GM19438 (cell line): ENCODE measurements at regions not wholly inside any gene's neighbourhood (a gene's known extent, or its start where the extent isn't known, plus 50 kb on each side); places are given as distances from the start of the nearest gene placed in this dataset.
"Not testable (repeated sequence)": the region's sequence is repeated elsewhere in the genome, so short reads cannot be mapped to it uniquely, and the experiment has no call there.

Experiments
- ATAC-seq: cut with Tn5 transposase; IDR thresholded peaks from one replicate; pipeline ENCODE4 v1.9.1; 2021; ENCODE audit warnings: low read depth; ENCODE audit not compliant: unreplicated experiment

- ATAC-seq = no peak
Observed at GRCh38 chr10:36412942-36413341, 712.5 kb upstream of the ANKRD30A start.

- not testable (repeated sequence) for ATAC-seq
Observed at GRCh38 chr10:36400238-36400637, 725.2 kb upstream of the ANKRD30A start.

DNA sequence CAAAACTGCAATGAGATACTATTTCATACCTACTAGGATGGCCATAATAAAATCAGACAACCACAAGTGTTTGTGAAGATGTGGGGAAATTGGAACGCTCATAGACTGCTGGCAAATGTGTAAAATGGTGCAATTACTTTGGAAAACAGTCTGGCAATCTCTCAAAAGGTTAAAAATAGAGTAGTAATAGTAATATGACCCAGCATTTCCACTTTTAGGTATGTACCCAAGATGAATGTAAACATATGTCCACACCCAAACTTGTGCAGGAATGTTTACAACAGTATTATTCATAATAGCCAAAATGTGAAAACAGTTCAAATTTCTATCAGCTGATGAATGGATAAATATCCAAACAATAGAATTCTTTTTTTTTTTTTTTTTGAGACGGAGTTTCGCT is 731.6 kb upstream of the ANKRD30A start:
- ATAC-seq = no peak

GRCh38 chr10:36391405-36391804 is 734.0 kb upstream of the ANKRD30A start:
- ATAC-seq = no peak

DNA sequence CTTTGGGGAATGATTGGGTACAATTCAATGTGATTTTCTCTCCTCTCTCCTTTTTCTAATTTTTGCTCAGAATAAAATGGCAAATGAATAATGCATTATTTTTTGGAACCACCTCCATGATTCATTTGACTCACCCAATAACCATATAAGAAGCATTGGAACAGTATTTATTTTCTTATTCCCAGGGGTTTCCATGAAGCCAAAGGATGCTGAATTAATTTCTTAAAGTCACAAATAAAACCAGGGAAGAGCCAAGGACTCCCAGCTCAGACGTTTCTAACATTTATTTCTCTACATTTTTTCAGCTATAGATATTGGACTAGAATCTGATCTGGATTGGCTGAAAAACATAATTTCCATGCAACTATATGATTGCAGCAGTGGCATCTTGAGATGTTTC is 735.2 kb upstream of the ANKRD30A start:
- no peak for ATAC-seq

DNA sequence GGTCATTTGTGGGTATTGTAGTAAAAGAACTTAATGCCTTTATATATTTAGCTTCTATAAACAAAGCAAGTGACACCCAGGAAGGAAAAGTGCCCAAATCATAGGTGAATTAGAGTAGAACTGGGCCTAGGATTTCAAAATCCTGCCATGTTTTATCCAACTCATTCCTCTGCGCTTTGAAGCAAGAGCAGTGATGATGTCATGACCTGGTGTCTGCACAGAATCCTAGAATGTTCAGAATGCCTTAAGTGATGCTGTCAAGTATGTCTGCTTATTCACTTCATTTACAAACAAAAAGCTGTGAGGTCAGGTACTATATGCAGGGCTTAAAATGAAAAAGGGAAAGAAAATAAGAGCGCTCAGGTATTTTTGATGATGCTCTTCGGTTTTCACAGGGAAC is 737.2 kb upstream of the ANKRD30A start:
- no peak for ATAC-seq

DNA sequence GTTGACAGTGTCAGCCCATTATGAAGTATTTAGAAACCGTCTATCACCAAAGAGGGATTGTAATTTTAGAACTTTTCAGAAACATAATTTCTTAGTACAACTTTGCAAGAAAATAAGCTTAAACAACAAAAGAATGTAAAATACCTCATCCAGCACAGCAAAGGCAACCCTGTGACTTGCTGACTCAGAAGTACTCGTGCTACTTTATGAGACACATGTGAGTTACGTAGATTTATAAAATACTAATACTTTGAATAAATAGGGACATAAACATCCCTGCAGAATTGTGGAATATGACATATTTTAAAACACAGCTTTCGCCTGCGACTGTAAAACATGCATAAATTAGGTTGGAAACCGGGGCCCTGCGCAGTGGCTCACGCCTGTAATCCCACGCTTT is 739.7 kb upstream of the ANKRD30A start:
- no peak for ATAC-seq

GRCh38 chr10:36383349-36383748 is 741.3 kb upstream of the FZD8 start:
- ATAC-seq = no peak

DNA sequence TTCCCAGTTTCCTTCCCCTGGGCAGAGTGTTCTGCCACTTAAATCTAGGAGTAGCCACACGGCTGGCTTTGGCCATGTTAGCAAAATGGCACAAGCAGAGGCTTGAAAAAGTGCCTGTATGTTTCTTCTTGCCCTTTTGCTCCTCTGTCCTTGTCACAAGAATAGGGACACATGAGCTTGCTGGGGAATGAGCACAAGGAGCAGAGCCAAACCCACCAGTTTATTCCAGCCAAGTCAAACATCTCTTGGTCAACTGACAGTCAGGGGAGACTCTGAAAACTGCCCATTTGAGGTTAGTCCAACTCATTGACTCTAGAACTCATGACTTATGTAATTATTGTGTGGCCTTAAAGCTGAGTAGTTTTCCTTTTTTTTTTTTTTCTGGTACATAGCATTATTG is 739.7 kb upstream of the FZD8 start:
- ATAC-seq = no peak

- ATAC-seq = no peak
Observed at GRCh38 chr10:36380538-36380937, 738.4 kb upstream of the FZD8 start.

GRCh38 chr10:36375107-36375506 is 733.0 kb upstream of the FZD8 start:
- no peak for ATAC-seq

- ATAC-seq = no peak
Observed at GRCh38 chr10:36373424-36374096, 731.5 kb upstream of the FZD8 start.

- no peak for ATAC-seq
Observed at GRCh38 chr10:36367362-36367761, 725.3 kb upstream of the FZD8 start.

GRCh38 chr10:36366843-36367242 is 724.7 kb upstream of the FZD8 start:
- no peak for ATAC-seq

DNA sequence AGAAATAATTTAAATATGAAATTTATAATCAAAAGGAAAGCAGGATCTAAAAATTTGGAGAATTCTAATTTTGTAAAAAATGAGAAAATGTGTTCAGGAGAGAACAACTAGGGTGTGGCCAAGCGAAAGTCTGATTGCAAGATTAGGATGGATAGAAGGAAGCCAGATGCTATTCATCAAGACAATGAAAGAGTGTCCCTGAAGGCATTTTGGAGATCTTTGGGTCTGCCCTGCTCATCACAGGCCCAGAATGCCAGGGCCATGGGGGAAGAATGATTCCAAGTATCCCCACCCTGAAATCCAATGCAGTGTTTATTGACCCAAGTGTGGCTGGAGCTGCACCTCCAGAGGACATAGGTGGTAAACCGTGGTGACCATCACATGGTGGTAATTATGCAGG is 724.0 kb upstream of the FZD8 start:
- ATAC-seq = no peak

GRCh38 chr10:36362257-36362656 is 720.2 kb upstream of the FZD8 start:
- no peak for ATAC-seq

- no peak for ATAC-seq
Observed at GRCh38 chr10:36358736-36359135, 716.6 kb upstream of the FZD8 start.

DNA sequence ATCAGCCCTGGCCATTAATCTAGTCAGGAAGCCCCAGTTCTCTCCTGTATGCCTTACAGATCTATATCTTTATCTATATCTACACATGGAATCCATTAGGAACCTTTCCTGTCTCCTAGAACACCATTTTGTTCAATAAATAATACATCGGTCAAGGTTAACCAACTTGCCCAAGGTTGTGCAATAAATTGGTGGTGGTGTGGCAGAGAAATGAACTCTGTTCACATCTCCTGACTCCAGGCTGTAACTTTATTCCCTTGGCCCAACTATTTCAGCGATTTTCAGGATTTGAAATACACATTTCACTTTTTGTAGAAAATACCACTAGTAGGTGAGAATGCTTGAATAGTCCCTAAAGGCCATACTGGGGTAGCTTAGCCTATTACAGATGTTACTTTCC is 712.5 kb upstream of the FZD8 start:
- no peak for ATAC-seq

DNA sequence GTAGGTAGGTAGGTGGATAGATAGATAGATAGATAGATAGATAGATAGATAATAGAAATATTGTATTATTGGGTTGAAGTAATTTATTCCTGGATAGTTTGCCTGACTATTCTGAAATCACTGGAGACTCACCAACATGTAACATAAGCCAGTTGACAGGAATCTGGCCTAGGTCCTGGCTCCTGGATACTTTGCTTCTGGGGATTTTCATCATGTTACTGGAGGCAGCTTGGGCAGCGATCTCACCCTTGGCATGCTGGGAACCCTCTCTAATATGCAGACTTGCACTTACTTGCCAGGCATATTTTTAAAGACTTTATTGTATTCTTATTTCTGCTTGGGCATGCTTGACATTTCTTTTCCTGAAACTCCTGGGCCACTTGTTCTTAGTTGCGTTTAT is 709.1 kb upstream of the FZD8 start:
- no peak for ATAC-seq

DNA sequence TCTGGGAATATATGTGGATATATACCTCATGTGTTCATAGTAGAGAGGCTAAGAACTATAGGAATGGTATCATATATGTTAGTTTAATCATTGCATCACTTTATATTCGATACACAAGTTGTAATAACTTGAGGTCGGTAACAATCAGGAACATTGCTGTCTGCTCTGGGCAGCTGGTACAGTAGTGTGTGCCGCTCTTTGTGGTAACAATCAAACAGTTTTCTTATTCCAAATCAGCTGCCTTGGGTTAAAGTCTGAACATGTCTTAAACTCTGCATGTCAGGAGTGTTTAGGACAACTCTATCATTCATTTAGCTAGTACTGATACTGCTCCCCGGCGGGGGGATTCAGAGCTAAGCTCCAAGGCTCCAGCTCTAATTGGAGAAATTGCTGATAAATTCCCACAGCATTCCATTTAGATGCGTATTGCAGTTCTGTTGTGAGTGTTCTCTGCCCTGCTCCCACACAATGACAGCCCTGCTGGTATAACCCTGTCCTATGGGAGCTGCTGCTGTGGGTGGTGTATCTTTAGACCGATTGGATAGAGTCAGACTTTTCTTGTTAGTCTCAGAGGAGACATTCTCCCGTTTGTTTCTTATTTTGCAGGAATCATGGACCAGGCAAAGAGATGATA is 707.5 kb upstream of the FZD8 start:
- ATAC-seq = no peak

- no peak for ATAC-seq
Observed at GRCh38 chr10:36345807-36346206, 703.7 kb upstream of the FZD8 start.

DNA sequence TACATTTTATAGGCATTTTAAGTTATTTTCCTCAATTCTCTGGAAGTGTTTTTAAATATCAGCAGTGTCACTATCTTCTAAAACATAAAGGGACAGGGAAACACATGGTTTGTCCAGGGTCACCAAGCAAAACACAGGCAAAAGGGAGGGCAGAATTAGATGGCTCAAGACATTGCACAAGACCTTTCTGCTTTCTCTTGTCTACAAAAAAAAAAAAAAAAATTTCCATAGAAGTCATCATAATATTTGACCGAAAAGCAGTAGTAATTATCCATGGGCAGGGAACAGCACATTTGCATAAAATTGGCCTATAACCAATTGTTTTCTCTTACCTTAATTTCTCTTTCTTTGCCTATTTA is 703.1 kb upstream of the FZD8 start:
- no peak for ATAC-seq
